ENCODE measurements at regions not wholly inside any gene's neighbourhood (a gene's known extent, or its start where the extent isn't known, plus 50 kb on each side); places are given as distances from the start of the nearest gene placed in this dataset.
"Not testable (repeated sequence)": the region's sequence is repeated elsewhere in the genome, so short reads cannot be mapped to it uniquely, and the experiment has no call there.

GRCh38 chr11:98296091-98296880 is 724.5 kb upstream of the CNTN5 start:
- DNase-seq (ENCODE audit: low spot score): no peak

GRCh38 chr11:98300719-98301118 is 720.0 kb upstream of the CNTN5 start:
- no peak for DNase-seq (ENCODE audit: low spot score)

GRCh38 chr11:98307827-98308491 is 712.8 kb upstream of the CNTN5 start:
- peak; percentile 14 for DNase-seq (ENCODE audit: low spot score)

- DNase-seq (ENCODE audit: low spot score): not testable (repeated sequence)
These were observed 690.4 kb upstream of the CNTN5 start for GRCh38 chr11:98330306-98330705.

- peak; percentile 3 for DNase-seq (ENCODE audit: low spot score)
These were observed 662.2 kb upstream of the CNTN5 start for GRCh38 chr11:98358551-98358950.

- DNase-seq (ENCODE audit: low spot score): no peak
These were observed 655.6 kb upstream of the CNTN5 start for GRCh38 chr11:98365190-98365589.

GRCh38 chr11:98365941-98366340 is 654.8 kb upstream of the CNTN5 start:
- DNase-seq (ENCODE audit: low spot score): no peak

GRCh38 chr11:98390391-98390790 is 630.4 kb upstream of the CNTN5 start:
- no peak for DNase-seq (ENCODE audit: low spot score)

- not testable (repeated sequence) for DNase-seq (ENCODE audit: low spot score)
These were observed 626.2 kb upstream of the CNTN5 start for GRCh38 chr11:98394500-98394899.

- DNase-seq (ENCODE audit: low spot score): no peak
These were observed 622.2 kb upstream of the CNTN5 start for GRCh38 chr11:98398508-98398907.

- no peak for DNase-seq (ENCODE audit: low spot score)
These were observed 611.7 kb upstream of the CNTN5 start for GRCh38 chr11:98409069-98409468.

- no peak for DNase-seq (ENCODE audit: low spot score)
These were observed 609.0 kb upstream of the CNTN5 start for GRCh38 chr11:98411777-98412176.

- no peak for DNase-seq (ENCODE audit: low spot score)
These were observed 603.4 kb upstream of the CNTN5 start for GRCh38 chr11:98417256-98417755.

GRCh38 chr11:98423933-98424332 is 596.8 kb upstream of the CNTN5 start:
- no peak for DNase-seq (ENCODE audit: low spot score)

- DNase-seq (ENCODE audit: low spot score): not testable (repeated sequence)
These were observed 596.0 kb upstream of the CNTN5 start for GRCh38 chr11:98424773-98425172.

GRCh38 chr11:98431463-98432359 is 589.0 kb upstream of the CNTN5 start:
- DNase-seq (ENCODE audit: low spot score): peak; percentile 16

GRCh38 chr11:98434296-98434695 is 586.5 kb upstream of the CNTN5 start:
- no peak for DNase-seq (ENCODE audit: low spot score)

- no peak for DNase-seq (ENCODE audit: low spot score)
These were observed 567.4 kb upstream of the CNTN5 start for GRCh38 chr11:98453378-98453777.

- no peak for DNase-seq (ENCODE audit: low spot score)
These were observed 565.0 kb upstream of the CNTN5 start for GRCh38 chr11:98455500-98456307.

GRCh38 chr11:98456308-98456680 is 564.5 kb upstream of the CNTN5 start:
- no peak for DNase-seq (ENCODE audit: low spot score)

GRCh38 chr11:98495016-98495415 is 525.7 kb upstream of the CNTN5 start:
- no peak for DNase-seq (ENCODE audit: low spot score)

Data from umbilical cord (tissue), 1 donor.